ENCODE measurements at regions not wholly inside any gene's neighbourhood (a gene's known extent, or its start where the extent isn't known, plus 50 kb on each side); places are given as distances from the start of the nearest gene placed in this dataset.
A peak's percentile ranks its signal among the peaks of the same experiment; 100 is the strongest.

DNA sequence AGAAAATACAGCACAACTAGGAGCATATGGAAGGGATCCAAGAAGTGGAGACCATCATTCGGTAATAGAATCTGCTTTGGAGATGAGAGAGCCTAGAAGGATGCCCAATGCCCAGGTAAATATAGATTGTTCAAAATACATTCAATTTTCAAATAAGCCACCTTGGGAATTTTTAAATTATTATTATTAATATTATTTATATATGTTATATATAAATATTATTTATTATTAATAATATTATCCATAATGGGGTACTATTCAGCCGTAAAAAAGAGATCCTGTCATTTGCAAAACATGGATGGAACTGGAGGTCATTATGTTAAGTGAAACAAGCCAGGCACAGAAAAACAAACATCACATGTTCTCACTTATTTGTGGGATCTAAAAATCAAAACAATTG lies 127.8 kb upstream of the NDUFV2 start:
- no peaks in the 10 kb centered on the region for H3K36me3 Mint-ChIP-seq (ENCODE audit: low read depth, unreplicated experiment)
- no peaks in the 10 kb centered on the region for H3K36me3 ChIP-seq (ENCODE audit: insufficient read depth, low read length)
- no peak overlapping the region for H3K27ac Mint-ChIP-seq (ENCODE audit: unreplicated experiment)
- no peak overlapping the region for H3K9ac ChIP-seq (ENCODE audit: low read length)
- no peak overlapping the region for H2AFZ ChIP-seq (ENCODE audit: low read depth, low read length)
- H3K4me1 Mint-ChIP-seq (ENCODE audit: low read depth, unreplicated experiment): peaks cover 2% of the 10 kb centered on the region
- no peak for TF ChIP-seq EZH2 (IDR thresholded peaks at IDR 0.05; ENCODE audit: insufficient read depth, low read length)
- TF ChIP-seq, protein P1, sequence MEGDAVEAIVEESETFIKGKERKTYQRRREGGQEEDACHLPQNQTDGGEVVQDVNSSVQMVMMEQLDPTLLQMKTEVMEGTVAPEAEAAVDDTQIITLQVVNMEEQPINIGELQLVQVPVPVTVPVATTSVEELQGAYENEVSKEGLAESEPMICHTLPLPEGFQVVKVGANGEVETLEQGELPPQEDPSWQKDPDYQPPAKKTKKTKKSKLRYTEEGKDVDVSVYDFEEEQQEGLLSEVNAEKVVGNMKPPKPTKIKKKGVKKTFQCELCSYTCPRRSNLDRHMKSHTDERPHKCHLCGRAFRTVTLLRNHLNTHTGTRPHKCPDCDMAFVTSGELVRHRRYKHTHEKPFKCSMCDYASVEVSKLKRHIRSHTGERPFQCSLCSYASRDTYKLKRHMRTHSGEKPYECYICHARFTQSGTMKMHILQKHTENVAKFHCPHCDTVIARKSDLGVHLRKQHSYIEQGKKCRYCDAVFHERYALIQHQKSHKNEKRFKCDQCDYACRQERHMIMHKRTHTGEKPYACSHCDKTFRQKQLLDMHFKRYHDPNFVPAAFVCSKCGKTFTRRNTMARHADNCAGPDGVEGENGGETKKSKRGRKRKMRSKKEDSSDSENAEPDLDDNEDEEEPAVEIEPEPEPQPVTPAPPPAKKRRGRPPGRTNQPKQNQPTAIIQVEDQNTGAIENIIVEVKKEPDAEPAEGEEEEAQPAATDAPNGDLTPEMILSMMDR (IDR thresholded peaks at IDR 0.05; ENCODE audit: insufficient read depth, low read depth, low read length): no peak
- H4K20me1 ChIP-seq (ENCODE audit: insufficient read depth, low read length): no peaks in the 10 kb centered on the region
- H3K4me2 ChIP-seq (ENCODE audit: low read length): no peak overlapping the region
- H3K27me3 ChIP-seq (ENCODE audit: insufficient read depth, low read length): no peaks in the 10 kb centered on the region
- H3K9me3 ChIP-seq (ENCODE audit: insufficient read depth, low read depth, low read length): no peaks in the 10 kb centered on the region
- no peaks in the 10 kb centered on the region for H3K4me1 ChIP-seq (ENCODE audit: insufficient read depth, low read length)
- no peak overlapping the region for H3K4me3 ChIP-seq (ENCODE audit: insufficient read depth, low read depth, low read length)
- no peaks in the 10 kb centered on the region for H3K27me3 Mint-ChIP-seq (ENCODE audit: low read depth, unreplicated experiment)
- H3K27ac ChIP-seq (ENCODE audit: low read depth, low read length): no peak overlapping the region
- H3K9me3 Mint-ChIP-seq (ENCODE audit: unreplicated experiment): peaks cover 21% of the 10 kb centered on the region
- DNase-seq (ENCODE audit: low read depth) (no peak), FAIRE-seq (no peak)
- no peaks in the 10 kb centered on the region for H3K79me2 ChIP-seq (ENCODE audit: insufficient read depth, low read length)
- H3K4me3 Mint-ChIP-seq (ENCODE audit: unreplicated experiment): no peak overlapping the region

DNA sequence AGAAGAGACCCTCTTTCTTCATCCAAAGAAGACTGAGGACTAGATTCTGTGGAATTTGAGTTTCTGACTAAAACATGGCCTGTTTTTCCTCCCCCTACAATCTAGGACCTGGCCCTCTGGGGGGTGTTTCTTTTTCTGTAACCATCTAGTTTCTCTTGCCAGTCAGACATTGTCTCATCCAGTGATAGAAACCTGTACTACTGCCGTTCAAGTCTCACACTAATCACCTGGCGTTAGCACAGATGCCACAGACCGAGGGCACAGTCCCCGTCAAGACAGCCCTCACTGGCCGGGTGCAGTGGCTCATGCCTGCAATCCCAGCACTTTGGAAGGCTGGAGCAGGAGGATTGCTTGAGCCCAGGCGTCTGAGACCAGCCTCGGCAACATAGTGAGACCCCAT lies 126.9 kb upstream of the NDUFV2 start:
- H3K4me2 ChIP-seq (ENCODE audit: low read length): no peak overlapping the region
- Mint-ChIP-seq H3K9me3 (ENCODE audit: unreplicated experiment) (peaks cover 18% of the 10 kb centered on the region), H3K27me3 (ENCODE audit: low read depth, unreplicated experiment) (no peaks in the 10 kb centered on the region), H3K27ac (ENCODE audit: unreplicated experiment) (no peak overlapping the region), H3K4me3 (ENCODE audit: unreplicated experiment) (no peak overlapping the region), H3K36me3 (ENCODE audit: low read depth, unreplicated experiment) (no peaks in the 10 kb centered on the region), H3K4me1 (ENCODE audit: low read depth, unreplicated experiment) (peaks cover 5% of the 10 kb centered on the region)
- no peaks in the 10 kb centered on the region for H3K4me1 ChIP-seq (ENCODE audit: insufficient read depth, low read length)
- no peaks in the 10 kb centered on the region for H3K27me3 ChIP-seq (ENCODE audit: insufficient read depth, low read length)
- FAIRE-seq (no peak), DNase-seq (ENCODE audit: low read depth) (no peak)
- H3K9me3 ChIP-seq (ENCODE audit: insufficient read depth, low read depth, low read length): no peaks in the 10 kb centered on the region
- H3K9ac ChIP-seq (ENCODE audit: low read length): no peak overlapping the region
- H3K36me3 ChIP-seq (ENCODE audit: insufficient read depth, low read length): no peaks in the 10 kb centered on the region
- no peak for TF ChIP-seq EZH2 (IDR thresholded peaks at IDR 0.05; ENCODE audit: insufficient read depth, low read length)
- TF ChIP-seq, protein P1 (IDR thresholded peaks at IDR 0.05; ENCODE audit: insufficient read depth, low read depth, low read length): no peak
- no peak overlapping the region for H2AFZ ChIP-seq (ENCODE audit: low read depth, low read length)
- H3K4me3 ChIP-seq (ENCODE audit: insufficient read depth, low read depth, low read length): no peak overlapping the region
- H3K79me2 ChIP-seq (ENCODE audit: insufficient read depth, low read length): no peaks in the 10 kb centered on the region
- no peak overlapping the region for H3K27ac ChIP-seq (ENCODE audit: low read depth, low read length)
- no peaks in the 10 kb centered on the region for H4K20me1 ChIP-seq (ENCODE audit: insufficient read depth, low read length)

DNA sequence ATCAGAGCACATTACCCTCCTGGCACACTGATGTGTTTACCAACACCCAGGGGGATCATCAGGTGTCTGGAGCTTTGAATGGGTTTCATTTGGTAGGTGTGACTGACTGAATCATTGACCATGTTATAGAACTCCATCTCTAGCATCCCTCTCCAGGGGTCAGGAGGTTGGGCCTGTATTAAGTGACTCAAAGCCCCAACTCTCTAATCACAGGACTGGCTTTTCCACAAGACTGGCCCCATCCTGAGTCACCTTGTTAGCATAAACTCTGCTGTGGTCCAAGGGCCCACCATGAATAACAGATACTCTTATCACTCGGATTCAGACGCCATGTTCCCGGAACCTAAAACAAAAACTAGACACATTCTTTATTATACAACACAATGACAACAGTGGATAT lies 125.9 kb upstream of the NDUFV2 start:
- FAIRE-seq (no peak), DNase-seq (ENCODE audit: low read depth) (no peak)
- Mint-ChIP-seq H3K9me3 (ENCODE audit: unreplicated experiment) (peaks cover 11% of the 10 kb centered on the region), H3K36me3 (ENCODE audit: low read depth, unreplicated experiment) (no peaks in the 10 kb centered on the region), H3K27ac (ENCODE audit: unreplicated experiment) (no peak overlapping the region), H3K4me3 (ENCODE audit: unreplicated experiment) (no peak overlapping the region), H3K4me1 (ENCODE audit: low read depth, unreplicated experiment) (peaks cover 7% of the 10 kb centered on the region), H3K27me3 (ENCODE audit: low read depth, unreplicated experiment) (no peaks in the 10 kb centered on the region)
- no peaks in the 10 kb centered on the region for H3K36me3 ChIP-seq (ENCODE audit: insufficient read depth, low read length)
- no peaks in the 10 kb centered on the region for H3K9me3 ChIP-seq (ENCODE audit: insufficient read depth, low read depth, low read length)
- H3K9ac ChIP-seq (ENCODE audit: low read length): no peak overlapping the region
- H3K27ac ChIP-seq (ENCODE audit: low read depth, low read length): no peak overlapping the region
- TF ChIP-seq EZH2 (IDR thresholded peaks at IDR 0.05; ENCODE audit: insufficient read depth, low read length): no peak
- TF ChIP-seq, protein P1 (IDR thresholded peaks at IDR 0.05; ENCODE audit: insufficient read depth, low read depth, low read length): no peak
- H3K79me2 ChIP-seq (ENCODE audit: insufficient read depth, low read length): no peaks in the 10 kb centered on the region
- H3K4me2 ChIP-seq (ENCODE audit: low read length): no peak overlapping the region
- H3K4me3 ChIP-seq (ENCODE audit: insufficient read depth, low read depth, low read length): no peak overlapping the region
- no peaks in the 10 kb centered on the region for H3K27me3 ChIP-seq (ENCODE audit: insufficient read depth, low read length)
- H3K4me1 ChIP-seq (ENCODE audit: insufficient read depth, low read length): no peaks in the 10 kb centered on the region
- no peaks in the 10 kb centered on the region for H4K20me1 ChIP-seq (ENCODE audit: insufficient read depth, low read length)
- H2AFZ ChIP-seq (ENCODE audit: low read depth, low read length): peak overlapping the region; percentile 9
